Activated CD8-positive, alpha-beta T cell treated with anti-CD3 and anti-CD28 coated beads for 36 hours (primary cell): ENCODE measurements at regions not wholly inside any gene's neighbourhood (a gene's known extent, or its start where the extent isn't known, plus 50 kb on each side); places are given as distances from the start of the nearest gene placed in this dataset.

Experiments
- ATAC-seq: fragments of 200-7000 bp; cut with Tn5 transposase; one replicate; pipeline ENCODE4 v1.10.0; 2021; ENCODE audit warnings: mild to moderate bottlenecking, moderate library complexity
- CTCF ChIA-PET: fragments of 350-600 bp; sonication (Branson Sonifier 250); formaldehyde crosslinking; loops from one replicate; lab custom pipeline; 2021; ENCODE audit warnings: antibody characterized with exemption; lab: Charles Lee
- POLR2A ChIA-PET: fragments of 350-600 bp; sonication (Branson Sonifier 250); formaldehyde crosslinking; loops from one replicate; lab custom pipeline; 2021; ENCODE audit warnings: antibody characterized with exemption; lab: Charles Lee
- DNase-seq: peaks from one replicate; pipeline ENCODE4 v3.0.0-alpha.2; 2020
- H3K27ac Mint-ChIP-seq: one replicate; pipeline ENCODE4 v1.8.0; 2021; ENCODE audit warnings: mild to moderate bottlenecking, mixed read lengths
- H3K27me3 Mint-ChIP-seq: one replicate; pipeline ENCODE4 v1.8.0; 2021; ENCODE audit warnings: mixed read lengths
- H3K36me3 Mint-ChIP-seq: one replicate; pipeline ENCODE4 v1.8.0; 2021; ENCODE audit warnings: low read depth, mixed read lengths
- H3K4me1 Mint-ChIP-seq: one replicate; pipeline ENCODE4 v1.8.0; 2021; ENCODE audit warnings: low read depth, mixed read lengths
- H3K4me3 Mint-ChIP-seq: one replicate; pipeline ENCODE4 v1.8.0; 2021; ENCODE audit warnings: mild to moderate bottlenecking, moderate library complexity, mixed read lengths
- H3K9me3 Mint-ChIP-seq: one replicate; pipeline ENCODE4 v1.8.0; 2021; ENCODE audit warnings: mixed read lengths
- CTCF ChIP-seq: fragments of 200-600 bp; IDR thresholded peaks from one replicate; pipeline ENCODE4 v1.8.0; 2022; ENCODE audit warnings: antibody characterized with exemption, mild to moderate bottlenecking
- intact Hi-C: fragments of 100-400 bp; cut with micrococcal nuclease; formaldehyde crosslinking; loops from one replicate; pipeline ENCODE4 v1.10.0; 2022

- no peak for DNase-seq
- peaks cover 24% of the 10 kb centered on the region for H3K4me1 Mint-ChIP-seq
- ChIA-PET CTCF (interaction anchor here (0.7 kb wide), 1 partner anchor 128 kb away, joined by 3 read pairs; no protein-coding TSS in a partner anchor), POLR2A (no interaction called here)
- H3K9me3 Mint-ChIP-seq = no peaks in the 10 kb centered on the region
- intact Hi-C loops = no loop called here
- no peak overlapping the region for H3K27ac Mint-ChIP-seq
- ATAC-seq = no peak
- TF ChIP-seq CTCF = no peak
- H3K4me3 Mint-ChIP-seq = no peak overlapping the region
- no peaks in the 10 kb centered on the region for H3K27me3 Mint-ChIP-seq
- H3K36me3 Mint-ChIP-seq = no peaks in the 10 kb centered on the region
Observed at GRCh38 chr2:109055435-109055834, 66.4 kb upstream of the EDAR start.

- intact Hi-C loops = no loop called here
- peaks cover 23% of the 10 kb centered on the region for H3K4me1 Mint-ChIP-seq
- no peaks in the 10 kb centered on the region for H3K27me3 Mint-ChIP-seq
- DNase-seq (no peak), ATAC-seq (no peak)
- H3K27ac Mint-ChIP-seq = no peak overlapping the region
- no peaks in the 10 kb centered on the region for H3K36me3 Mint-ChIP-seq
- ChIA-PET POLR2A (no interaction called here), CTCF (no interaction called here)
- no peaks in the 10 kb centered on the region for H3K9me3 Mint-ChIP-seq
- TF ChIP-seq CTCF = no peak
- no peak overlapping the region for H3K4me3 Mint-ChIP-seq
Observed at GRCh38 chr2:109054865-109055264, 65.8 kb upstream of the EDAR start.

DNA sequence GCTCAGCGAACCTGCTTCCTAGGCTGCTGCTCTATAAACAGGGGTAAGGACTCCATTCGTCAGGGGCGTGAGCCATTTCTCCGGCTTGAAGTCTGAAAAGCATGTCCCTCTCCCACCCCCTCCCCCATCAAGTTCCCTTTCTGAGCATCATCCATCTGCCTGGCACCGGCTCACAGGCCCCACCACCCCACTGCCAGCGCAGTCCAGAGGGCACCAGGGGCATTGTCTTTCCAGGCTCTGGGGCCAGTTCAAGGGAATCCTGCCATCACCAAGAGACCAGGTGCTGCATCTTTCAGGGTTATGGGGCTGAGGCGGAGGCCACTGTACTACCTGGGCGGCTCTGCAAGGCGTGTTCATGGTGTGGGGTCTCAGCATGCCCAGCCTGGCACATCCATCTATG lies 64.7 kb upstream of the EDAR start:
- Mint-ChIP-seq H3K36me3 (no peaks in the 10 kb centered on the region), H3K9me3 (no peaks in the 10 kb centered on the region), H3K4me3 (no peak overlapping the region), H3K4me1 (peaks cover 16% of the 10 kb centered on the region), H3K27me3 (no peaks in the 10 kb centered on the region), H3K27ac (no peak overlapping the region)
- ATAC-seq (no peak), DNase-seq (no peak)
- ChIA-PET CTCF (no interaction called here), POLR2A (no interaction called here)
- intact Hi-C loops = no loop called here
- TF ChIP-seq CTCF = no peak

DNA sequence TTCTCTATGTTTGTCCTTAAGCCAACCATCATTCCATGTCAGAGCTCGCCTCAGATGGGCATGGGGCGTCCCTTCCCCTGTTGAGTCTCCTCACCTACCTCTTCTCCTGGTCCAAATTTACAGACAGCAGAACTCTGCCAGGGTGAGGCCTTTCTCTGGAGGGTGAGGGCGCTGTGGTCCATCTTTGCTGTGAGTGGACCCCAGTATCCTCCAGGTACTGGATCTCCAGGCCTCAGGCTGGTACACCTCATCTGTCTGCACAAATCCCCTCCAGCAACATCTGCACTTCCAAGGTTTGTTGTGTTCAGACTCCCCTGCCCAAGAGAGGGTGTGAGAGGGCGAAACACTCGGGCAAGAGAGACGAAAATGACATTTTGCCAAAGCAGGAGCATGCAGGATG lies 63.9 kb upstream of the EDAR start:
- intact Hi-C loops = no loop called here
- DNase-seq (no peak), ATAC-seq (no peak)
- no peak for TF ChIP-seq CTCF
- Mint-ChIP-seq H3K27ac (no peak overlapping the region), H3K9me3 (no peaks in the 10 kb centered on the region), H3K36me3 (no peaks in the 10 kb centered on the region), H3K27me3 (no peaks in the 10 kb centered on the region), H3K4me3 (no peak overlapping the region), H3K4me1 (peaks cover 12% of the 10 kb centered on the region)
- CTCF ChIA-PET = interaction anchor here (0.7 to 1.2 kb wide), 4 partner anchors 15 to 416 kb away, joined by 3 read pairs; no protein-coding TSS in a partner anchor
- POLR2A ChIA-PET = no interaction called here

- POLR2A ChIA-PET = interaction anchor here (0.9 kb wide), 1 partner anchor 18 kb away, joined by 4 read pairs; no protein-coding TSS in a partner anchor
- H3K36me3 Mint-ChIP-seq = no peaks in the 10 kb centered on the region
Observed at GRCh38 chr2:109049022-109049421, 60.0 kb upstream of the EDAR start.

More at GRCh38 chr2:109049022-109049421, 60.0 kb upstream of the EDAR start:
- Mint-ChIP-seq H3K4me1 (peaks cover 20% of the 10 kb centered on the region), H3K4me3 (no peak overlapping the region), H3K9me3 (no peaks in the 10 kb centered on the region), H3K27ac (no peak overlapping the region), H3K27me3 (no peaks in the 10 kb centered on the region)
- TF ChIP-seq CTCF = no peak
- CTCF ChIA-PET = interaction anchor here (0.7 to 2.4 kb wide), 2 partner anchors 17 to 120 kb away, joined by 3 to 7 read pairs; no protein-coding TSS in a partner anchor
- DNase-seq = no peak
- intact Hi-C loops = no loop called here
- no peak for ATAC-seq
